ENCODE measurements at regions not wholly inside any gene's neighbourhood (a gene's known extent, or its start where the extent isn't known, plus 50 kb on each side); places are given as distances from the start of the nearest gene placed in this dataset.
"Not testable (repeated sequence)": the region's sequence is repeated elsewhere in the genome, so short reads cannot be mapped to it uniquely, and the experiment has no call there.

GRCh38 chrX:40414335-40414734 is 166.4 kb upstream of the ATP6AP2 start:
- no peak for DNase-seq (ENCODE audit: low read depth in 2 of 2)

GRCh38 chrX:40411340-40412111 is 169.2 kb upstream of the ATP6AP2 start:
- DNase-seq (ENCODE audit: low read depth in 2 of 2) = no peak

- DNase-seq (ENCODE audit: low read depth in 2 of 2) = no peak
Measured at GRCh38 chrX:40410859-40411258, 169.9 kb upstream of the ATP6AP2 start.

DNA sequence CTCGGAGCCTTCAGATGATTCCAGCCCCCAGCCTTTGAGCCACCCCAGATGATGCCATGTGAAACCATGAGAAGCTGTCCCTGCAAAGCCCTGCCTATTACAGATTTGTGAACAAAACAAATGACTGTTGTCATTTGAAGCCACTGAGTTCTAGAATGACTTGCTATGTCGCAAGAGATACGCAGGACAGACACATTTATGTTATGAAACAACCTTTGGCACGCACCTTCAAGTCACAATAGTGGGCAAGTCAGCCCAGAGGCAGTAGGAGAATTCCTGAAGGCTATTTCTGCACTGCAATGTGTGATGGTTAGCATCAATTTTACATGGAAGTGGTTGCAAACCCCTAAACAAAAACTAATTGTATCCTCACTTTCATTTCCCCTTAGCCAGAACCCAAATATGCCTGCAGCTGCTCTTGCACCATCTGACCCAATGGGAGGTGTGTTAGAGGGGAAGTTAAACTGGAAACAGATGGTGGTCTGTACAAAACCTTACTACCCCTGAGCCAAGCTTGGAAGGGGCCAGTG is 174.4 kb upstream of the ATP6AP2 start:
- DNase-seq (ENCODE audit: low read depth in 2 of 2) = no peak

GRCh38 chrX:40405399-40405798 is 175.4 kb upstream of the ATP6AP2 start:
- DNase-seq (ENCODE audit: low read depth in 2 of 2) = no peak

DNA sequence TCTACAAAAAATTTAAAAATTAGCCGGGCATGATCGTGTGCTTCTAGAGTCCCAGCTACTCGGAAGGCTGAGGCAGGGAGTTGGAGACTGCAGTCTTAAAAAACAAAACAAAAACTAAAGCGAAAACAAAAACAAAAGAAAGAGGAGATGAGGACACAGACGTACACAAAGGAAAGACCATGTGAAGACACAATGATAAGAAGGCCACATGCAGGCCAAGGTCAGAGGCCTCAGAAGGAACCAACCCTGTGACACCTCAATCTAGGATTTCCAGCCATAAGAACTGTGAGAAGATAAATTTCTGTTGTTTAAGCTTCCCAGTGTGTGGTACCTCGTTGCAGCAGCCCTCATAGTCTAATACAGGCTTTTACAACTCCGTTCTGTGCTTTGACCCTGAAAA is 177.0 kb upstream of the ATP6AP2 start:
- no peak for DNase-seq (ENCODE audit: low read depth in 2 of 2)

- no peak for DNase-seq (ENCODE audit: low read depth in 2 of 2)
Measured at GRCh38 chrX:40402831-40403533, 177.8 kb upstream of the ATP6AP2 start.

- DNase-seq (ENCODE audit: low read depth in 2 of 2) = no peak
Measured at GRCh38 chrX:40395102-40395501, 185.7 kb upstream of the ATP6AP2 start.

DNA sequence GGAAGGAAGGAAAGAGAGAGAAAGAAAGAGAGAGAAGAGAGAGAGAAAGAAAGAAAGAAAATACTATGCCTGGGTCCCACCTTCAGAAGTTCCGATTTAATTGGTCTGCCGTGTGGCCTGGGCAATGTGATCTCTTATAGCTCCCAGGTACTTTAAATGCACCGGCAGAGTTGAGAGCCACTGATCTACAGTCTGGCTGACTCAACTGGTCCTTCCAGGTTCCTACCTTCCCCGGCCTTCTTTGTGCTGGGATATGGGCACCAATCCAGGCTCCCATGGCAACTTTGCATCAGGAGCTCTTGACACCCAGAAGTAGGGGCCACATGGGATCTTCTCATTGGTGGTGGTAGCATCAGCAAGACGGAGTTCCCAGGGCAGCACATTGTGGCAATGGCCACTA is 186.5 kb upstream of the ATP6AP2 start:
- DNase-seq (ENCODE audit: low read depth in 2 of 2) = no peak

- no peak for DNase-seq (ENCODE audit: low read depth in 2 of 2)
Measured at GRCh38 chrX:40392599-40392998, 188.2 kb upstream of the ATP6AP2 start.

- DNase-seq (ENCODE audit: low read depth in 2 of 2) = no peak
Measured at GRCh38 chrX:40391662-40392061, 189.1 kb upstream of the ATP6AP2 start.

GRCh38 chrX:40389555-40389954 is 191.2 kb upstream of the ATP6AP2 start:
- no peak for DNase-seq (ENCODE audit: low read depth in 2 of 2)

DNA sequence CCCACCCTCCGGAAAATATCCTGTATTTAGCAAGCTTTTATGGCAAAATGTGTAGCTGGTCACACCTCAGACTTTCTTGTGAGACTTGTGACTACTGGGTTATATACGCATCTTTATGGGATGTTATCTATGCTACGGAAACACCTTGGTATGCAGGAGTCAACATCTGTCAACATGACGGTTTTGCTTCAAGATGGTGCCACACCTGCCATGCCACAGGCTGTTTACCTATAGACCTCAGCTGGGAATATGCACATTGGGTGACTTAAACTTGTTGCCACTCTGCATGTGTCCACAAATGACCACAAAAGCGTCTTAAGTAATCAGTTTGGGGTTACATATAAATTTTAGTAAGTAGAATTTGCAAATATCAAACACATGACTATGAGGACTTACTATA is 192.3 kb upstream of the ATP6AP2 start:
- no peak for DNase-seq (ENCODE audit: low read depth in 2 of 2)

- DNase-seq (ENCODE audit: low read depth in 2 of 2) = not testable (repeated sequence)
Measured at GRCh38 chrX:40387869-40388268, 192.9 kb upstream of the ATP6AP2 start.

DNA sequence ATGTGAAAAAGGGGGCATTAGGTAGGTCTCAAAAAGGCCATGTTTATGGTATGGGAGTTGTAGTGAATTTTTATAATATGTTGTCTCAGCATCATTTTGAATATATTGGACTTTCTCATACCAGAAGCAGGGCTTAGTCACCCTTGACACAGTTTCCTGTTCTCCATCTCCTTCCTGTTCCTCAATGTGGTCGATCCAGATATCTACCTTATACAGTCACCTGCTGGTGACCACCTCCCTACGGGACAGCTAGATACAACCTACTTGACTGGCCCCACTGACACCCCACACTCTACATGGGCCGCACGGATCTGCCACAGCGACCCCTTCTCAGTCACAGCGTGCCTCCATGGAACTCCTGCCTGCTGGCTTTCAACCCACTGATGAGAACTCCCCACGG is 193.5 kb upstream of the ATP6AP2 start:
- DNase-seq (ENCODE audit: low read depth in 2 of 2) = not testable (repeated sequence)

- DNase-seq (ENCODE audit: low read depth in 2 of 2) = no peak
Measured at GRCh38 chrX:40385682-40386081, 195.1 kb upstream of the ATP6AP2 start.

DNA sequence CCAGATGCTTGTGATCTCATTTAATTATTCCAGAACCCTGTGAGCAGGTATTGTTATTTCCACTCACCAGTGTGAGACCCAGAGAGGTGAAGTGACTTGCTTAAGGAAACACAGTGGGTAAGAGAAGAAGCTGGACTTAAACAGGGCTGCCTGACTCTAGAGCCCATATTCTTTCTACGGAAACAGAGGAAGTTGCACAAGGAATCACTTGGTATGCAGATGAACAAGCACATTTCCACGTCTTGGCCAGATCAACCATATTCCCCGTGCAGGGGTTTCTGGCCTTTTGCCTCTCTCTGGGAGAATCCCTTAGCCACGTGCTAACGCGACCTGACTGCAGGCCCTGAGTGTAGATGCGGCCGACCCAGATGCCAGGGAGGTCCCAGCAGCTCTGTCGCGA is 195.5 kb upstream of the ATP6AP2 start:
- no peak for DNase-seq (ENCODE audit: low read depth in 2 of 2)

GRCh38 chrX:40383969-40384368 is 196.8 kb upstream of the ATP6AP2 start:
- DNase-seq (ENCODE audit: low read depth in 2 of 2) = no peak

GRCh38 chrX:40383360-40383759 is 197.4 kb upstream of the ATP6AP2 start:
- DNase-seq (ENCODE audit: low read depth in 2 of 2) = no peak

DNA sequence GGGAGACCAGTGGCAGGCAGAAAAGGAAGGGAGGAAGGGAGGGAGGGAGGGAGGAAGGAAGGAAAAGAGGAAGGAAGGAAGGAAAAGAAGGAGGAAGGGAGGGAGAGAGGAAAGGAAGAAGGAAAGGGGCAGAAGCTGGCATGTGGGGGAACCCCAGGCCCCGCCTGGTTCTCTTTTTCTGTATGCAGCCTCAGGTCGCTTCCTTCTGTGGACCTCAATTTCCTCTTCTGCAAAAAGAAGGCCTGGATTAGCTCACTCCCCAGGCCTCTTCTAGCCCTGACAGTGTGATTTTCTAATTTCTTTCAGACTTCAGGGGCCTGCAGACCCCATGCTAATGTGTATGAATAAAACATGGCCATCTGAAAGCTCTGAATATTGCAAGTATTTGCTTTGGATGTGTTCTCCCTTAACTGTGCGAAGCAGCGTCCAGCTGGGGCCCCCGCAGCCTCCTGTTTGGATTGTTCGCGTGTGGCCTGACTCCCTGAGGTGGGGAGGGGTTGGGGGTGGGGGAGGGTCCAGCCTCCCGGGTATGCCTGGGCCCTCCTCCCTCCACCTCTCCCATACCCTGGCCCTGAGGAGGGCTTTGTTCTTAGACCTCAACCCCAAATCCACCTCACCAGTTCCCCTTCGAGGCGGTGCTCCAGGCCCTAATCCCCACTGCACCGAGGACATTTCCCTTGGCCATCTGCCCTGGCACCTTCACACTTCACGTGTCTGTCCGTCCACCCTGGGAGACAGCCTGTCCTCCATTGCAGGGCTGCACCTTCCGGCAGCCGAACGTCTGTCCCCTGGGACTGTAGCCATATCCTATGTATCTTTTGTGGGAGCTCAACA is 199.9 kb upstream of the ATP6AP2 start:
- no peak for DNase-seq (ENCODE audit: low read depth in 2 of 2)

DNA sequence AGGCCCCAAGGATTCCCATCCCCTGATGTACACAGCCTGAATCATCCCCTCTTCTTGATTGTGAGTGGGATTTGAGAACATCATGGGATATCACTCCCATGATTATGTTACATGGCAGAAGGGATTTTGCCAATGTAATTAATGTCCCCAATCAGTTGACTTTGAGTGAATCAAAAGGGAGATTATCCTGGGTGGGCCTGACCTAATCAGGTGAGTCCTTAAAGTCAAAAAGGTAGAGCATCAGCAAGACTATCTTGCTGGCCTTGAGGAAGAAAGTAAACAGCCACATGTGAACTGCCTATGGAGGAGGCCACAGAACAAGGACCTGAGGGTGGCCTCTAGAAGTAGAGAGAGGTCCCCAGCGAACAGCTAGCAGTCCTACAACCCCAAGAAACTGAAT is 203.1 kb upstream of the ATP6AP2 start:
- no peak for DNase-seq (ENCODE audit: low read depth in 2 of 2)

DNA sequence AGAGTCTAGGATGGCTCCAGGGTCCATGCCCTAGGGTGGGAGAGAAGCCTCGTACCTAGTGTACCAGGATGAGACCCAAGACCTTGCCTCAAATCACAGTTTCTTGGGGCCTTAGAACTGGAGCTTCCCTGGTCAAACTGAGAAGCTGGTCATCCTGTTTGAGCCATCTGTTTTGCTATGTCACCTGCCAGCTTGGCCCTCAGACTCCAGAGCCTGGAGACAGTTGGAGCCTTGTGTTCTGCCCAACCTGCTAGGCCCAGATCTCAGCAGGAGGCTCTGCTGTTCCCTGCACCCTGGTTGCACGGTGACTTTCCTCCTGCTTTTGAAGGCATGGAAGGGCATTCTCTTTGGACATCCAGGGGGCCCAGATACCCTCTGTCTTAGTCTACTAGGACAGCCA is 206.3 kb upstream of the ATP6AP2 start:
- no peak for DNase-seq (ENCODE audit: low read depth in 2 of 2)
